Medulla oblongata (tissue), 1 donor: ENCODE measurements at regions not wholly inside any gene's neighbourhood (a gene's known extent, or its start where the extent isn't known, plus 50 kb on each side); places are given as distances from the start of the nearest gene placed in this dataset.

Source experiments
- DNase-seq: peaks from one replicate; pipeline ENCODE4 v3.0.0-alpha.2; 2015; ENCODE audit errors: extremely low spot score

- DNase-seq, result no peak
These were observed 457.7 kb downstream of the BRD1 start for GRCh38 chr22:49369726-49370626.

DNA sequence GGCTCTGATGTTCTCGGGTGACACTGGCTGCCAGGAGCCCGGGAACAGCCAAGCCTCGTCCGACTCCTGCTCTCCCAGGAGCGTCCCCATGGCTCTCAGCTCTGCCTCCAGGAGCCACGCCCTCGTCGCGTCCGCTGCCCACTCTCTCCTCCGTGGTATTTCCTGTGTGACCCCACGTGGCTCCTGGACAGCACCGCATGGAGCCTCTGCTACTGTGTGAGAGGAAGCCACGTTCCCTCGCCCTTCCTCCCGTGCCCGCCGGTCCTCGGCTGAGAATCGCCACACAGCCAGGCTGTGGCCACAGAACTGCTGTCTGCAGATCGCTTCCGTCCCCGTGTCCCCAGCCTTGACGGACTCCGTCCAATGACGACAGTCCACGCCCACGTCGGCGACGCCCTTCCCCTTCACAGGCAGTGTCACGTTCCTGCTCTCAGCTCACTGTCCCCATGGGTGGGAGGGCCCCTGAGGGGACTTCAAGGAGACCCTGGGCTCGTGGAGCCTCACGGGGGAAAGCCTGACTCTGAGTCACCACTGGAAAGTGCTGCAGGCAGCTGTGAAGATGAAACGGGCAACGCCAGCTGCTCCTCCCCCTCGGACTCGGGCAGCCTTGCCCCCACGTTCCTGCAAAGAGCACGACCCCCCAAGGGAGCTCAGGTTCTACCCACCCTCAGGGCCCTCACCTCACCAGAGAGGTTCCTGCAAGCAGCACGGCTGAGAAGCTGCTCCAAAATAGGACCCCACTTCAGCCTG, 458.5 kb downstream of the BRD1 start:
- no peak for DNase-seq

DNA sequence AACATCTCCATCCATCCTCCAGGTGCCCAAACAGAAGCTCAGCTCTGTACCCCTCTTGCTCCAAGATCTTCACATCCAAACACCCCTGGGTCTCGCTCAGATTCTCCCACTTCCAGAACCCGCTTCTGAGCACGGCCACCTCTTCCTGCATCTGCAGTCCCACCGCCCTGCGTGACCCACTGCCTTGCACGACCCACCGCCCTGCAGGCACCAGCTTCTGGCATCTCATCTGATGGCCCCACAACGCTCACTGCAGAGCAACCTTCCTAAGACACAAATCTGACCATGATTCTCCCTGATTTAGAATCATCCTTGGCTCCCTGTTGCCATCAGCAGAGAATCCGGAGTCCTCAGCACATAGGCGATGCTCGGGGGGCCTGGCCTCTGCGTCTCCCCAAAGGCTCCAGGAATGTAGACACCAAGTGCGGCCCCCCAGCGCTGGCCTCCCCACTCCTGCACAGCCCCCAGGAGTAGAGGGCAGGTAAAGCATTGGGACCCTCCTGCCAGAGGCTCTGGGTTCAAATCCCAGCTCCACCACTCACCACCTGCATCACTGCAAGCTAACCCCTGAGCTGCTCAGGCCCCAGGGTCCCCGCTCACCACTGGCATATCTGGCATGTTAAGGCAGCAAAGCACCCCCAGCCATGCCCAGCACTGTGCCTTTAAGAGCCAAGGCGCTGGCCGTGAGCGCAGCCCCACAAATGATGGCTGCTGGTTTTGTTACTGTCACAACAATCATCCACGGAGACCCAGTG, 459.3 kb downstream of the BRD1 start:
- no peak for DNase-seq

- no peak for DNase-seq
These were observed 460.5 kb downstream of the BRD1 start for GRCh38 chr22:49367041-49367697.

DNA sequence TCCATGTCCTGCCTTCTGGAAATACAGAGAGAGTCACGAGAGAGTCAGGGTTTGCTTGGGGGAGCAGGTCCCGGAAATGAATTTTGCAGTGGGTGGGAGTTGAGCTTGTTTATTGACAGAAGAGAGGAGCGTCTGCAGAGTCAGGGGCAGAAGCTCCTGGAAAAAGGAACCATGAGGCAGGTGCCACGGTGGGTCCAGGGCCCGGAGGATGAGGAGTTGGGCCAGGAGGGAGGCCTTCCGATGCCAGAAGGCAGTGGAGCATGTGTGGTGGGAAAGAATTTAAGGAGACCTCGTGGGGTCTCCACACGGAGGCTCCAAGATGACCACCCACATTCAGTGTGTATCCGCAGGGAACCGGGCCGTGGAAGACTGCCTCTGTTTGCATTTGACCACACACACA, 461.2 kb downstream of the BRD1 start:
- no peak for DNase-seq

- no peak for DNase-seq
These were observed 461.8 kb downstream of the BRD1 start for GRCh38 chr22:49365910-49366309.

GRCh38 chr22:49365191-49365837, 462.4 kb downstream of the BRD1 start:
- DNase-seq, result no peak

GRCh38 chr22:49364398-49364797, 463.3 kb downstream of the BRD1 start:
- no peak for DNase-seq

DNA sequence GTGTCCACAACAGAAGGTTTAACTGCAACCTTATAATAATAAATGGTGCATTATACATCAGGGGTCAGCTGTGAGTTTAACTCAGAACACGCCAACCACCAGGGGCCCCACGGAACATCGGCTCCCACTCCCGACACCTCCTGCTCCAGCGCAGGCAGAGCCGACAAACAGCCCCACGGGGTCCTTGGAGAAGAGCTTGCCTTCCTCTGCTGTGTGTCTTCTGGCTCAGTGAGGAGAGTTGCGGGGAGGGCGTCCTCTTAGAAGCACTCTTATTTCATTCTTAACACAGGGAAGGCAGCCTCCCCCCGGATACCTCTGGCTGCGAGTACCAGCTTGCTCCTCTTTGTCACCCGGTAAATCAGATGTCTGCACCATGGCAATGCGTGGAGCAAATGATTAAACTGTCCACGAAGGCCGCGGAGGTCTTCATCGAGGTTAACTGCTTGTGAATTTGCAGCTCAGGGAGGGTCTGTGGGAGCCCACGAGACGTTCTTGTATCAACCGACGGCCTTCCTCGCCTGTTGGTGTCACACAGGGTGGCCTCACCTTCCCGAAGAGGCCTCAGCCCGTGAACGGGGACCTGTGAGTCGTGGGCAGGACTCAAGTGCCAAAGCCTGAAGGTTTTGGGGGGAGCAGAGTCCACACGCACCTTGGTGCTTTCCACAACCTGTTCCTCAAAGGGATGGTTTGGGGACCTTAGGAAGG, 464.0 kb downstream of the BRD1 start:
- DNase-seq, result no peak

- no peak for DNase-seq
These were observed 465.3 kb downstream of the BRD1 start for GRCh38 chr22:49362211-49362839.

- DNase-seq, result no peak
These were observed 466.5 kb downstream of the BRD1 start for GRCh38 chr22:49361164-49361563.

DNA sequence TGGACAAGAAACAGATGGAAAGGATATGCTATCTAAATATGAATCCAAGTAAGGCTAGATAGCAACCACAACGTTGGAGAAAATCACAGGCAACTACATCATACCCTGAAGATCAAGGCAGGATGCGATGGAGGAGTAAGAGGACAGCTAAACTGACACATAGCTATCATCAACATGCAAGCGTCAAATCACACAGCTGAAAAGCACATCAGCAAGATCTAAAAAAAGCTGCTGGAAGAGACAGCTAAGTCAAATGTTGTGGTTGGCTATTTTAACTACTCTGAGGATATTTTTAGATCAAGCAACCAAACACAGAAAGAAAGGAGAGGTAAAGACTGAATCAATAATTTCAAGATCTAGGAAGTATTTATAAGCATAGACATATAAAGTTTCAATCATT, 466.9 kb downstream of the BRD1 start:
- no peak for DNase-seq

GRCh38 chr22:49359076-49359475, 468.6 kb downstream of the BRD1 start:
- no peak for DNase-seq

DNA sequence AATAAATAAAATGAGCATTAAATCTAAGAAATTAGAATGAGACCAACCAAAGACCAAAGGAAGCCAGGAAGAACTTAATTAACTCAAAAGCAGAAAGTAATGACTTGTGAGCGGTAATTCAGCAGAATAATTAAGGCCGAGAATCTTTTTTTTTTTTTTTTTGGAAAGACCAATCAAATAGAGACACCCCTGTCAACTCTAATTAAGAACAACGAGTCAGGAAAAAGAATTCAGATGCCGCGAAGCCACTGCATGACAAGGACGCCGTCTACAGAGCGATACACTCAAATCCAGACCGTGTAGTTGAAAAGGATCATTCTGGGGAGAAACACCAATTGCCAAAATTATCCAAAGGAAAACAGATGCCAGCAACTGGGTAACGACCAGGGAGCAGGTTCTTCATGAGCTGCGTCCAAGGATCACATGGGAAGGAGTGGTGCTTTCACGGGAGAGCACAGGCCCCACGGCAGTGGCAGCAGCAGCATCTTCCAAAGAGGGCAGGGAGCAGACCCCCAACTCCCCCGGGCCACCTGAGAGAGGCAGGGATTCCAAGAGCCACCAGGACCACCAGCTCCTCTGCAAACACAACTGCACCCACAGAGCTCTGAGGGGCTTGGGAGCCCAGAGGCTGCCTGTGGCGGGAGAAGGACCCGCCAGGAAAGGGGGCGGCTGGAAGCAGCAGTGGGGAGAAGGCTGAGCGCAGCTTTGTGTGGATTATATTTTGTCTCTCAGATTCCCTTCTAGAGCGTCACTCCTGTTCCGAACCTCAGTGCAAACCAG, 469.8 kb downstream of the BRD1 start:
- no peak for DNase-seq

GRCh38 chr22:49356428-49356827, 471.2 kb downstream of the BRD1 start:
- no peak for DNase-seq

DNA sequence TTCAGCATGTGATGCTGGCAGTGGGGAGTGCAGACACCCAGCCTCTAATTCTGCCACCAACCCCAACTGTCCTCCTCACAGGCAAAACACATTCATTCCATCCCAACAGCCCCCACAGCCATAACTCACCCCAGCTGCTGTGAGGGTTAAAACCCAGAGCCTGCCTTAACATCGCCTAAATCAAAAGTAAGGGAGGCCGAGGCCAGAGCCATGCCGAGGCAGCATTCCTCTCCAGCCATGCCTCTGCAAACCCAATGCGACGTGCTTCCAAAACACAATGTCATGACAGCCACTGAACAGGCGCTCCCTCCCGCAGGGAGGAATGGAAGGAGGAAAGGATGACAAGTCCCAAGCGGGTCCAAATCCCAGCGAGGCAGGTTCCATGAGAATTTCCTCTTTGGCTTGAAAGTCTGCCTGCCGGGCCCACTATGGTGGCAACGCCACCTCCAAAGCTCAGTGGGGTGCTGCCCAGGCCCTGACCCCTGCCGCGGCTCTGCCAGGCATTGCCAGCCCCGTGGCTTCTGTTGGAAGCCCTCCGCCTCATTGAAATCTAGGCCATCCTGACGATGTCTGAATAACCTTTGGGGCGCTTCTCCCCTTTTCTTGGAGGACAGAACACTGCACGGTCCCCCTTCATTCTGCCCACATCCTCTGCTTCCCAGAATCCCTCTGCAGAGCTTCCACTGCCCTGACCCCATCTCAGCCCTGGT, 472.3 kb downstream of the BRD1 start:
- DNase-seq, result no peak

DNA sequence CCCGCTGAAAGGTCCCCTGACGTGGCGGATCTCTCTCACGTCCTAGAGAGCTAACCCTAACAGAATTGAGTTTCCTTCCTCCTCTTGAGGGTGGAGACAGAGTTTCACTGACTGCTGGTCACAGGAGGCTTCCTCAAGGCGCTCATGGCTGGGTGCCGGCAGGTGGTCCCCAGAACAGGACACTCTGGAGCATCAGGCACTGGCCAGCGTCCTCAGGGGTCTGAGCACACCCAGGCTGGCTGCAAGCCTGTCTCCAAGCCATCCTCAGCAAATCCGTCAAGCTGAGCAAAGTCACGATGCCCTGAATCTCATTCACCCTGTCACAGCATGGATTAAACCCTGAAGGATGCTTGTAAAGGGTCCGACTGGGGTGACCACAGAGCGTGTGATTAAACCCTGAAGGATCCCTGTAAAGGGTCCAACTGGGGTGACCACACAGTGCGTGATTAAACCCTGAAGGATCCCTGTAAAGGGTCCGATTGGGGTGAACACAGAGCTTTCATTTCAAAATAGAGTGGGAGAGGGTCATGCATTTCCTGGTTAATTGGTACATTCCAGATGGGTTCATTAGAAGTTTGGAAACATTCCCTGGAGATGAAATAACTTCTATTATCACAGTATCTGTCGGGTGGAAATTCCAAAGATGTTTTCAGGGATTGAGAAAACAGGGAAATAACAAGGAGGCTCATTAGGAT, 473.0 kb downstream of the BRD1 start:
- DNase-seq, result no peak

DNA sequence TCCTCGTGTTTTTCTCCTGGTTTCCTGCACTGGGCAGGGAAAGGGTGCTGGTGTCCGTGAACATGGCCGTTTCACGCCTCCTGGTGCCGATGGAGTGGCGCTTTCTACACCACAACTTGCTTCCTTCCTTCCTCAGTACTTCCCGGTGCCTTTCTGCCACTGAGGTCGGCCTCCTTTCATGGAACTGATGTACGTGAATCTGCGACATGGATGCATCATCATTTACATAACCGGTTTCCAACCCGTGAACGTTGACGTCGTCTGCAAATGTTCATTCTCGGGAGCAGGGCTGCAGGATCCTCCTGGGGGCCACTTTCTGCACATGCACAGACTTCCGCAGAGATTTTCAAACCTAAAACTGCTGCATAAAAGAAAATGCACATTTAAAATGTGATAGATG, 474.4 kb downstream of the BRD1 start:
- DNase-seq, result no peak
